GM18907 (cell line): ENCODE measurements at regions not wholly inside any gene's neighbourhood (a gene's known extent, or its start where the extent isn't known, plus 50 kb on each side); places are given as distances from the start of the nearest gene placed in this dataset.
"Not testable (repeated sequence)": the region's sequence is repeated elsewhere in the genome, so short reads cannot be mapped to it uniquely, and the experiment has no call there.

Experiments
- ATAC-seq: cut with Tn5 transposase; IDR thresholded peaks from one replicate; pipeline ENCODE4 v1.9.1; 2021; ENCODE audit warnings: mild to moderate bottlenecking, moderate library complexity; ENCODE audit not compliant: unreplicated experiment

- ATAC-seq, result no peak
Observed at GRCh38 chr6:78770765-78771164, 96.6 kb upstream of the IRAK1BP1 start.

- ATAC-seq, result no peak
Observed at GRCh38 chr6:78771586-78771985, 95.8 kb upstream of the IRAK1BP1 start.

GRCh38 chr6:78781001-78781400, 86.3 kb upstream of the IRAK1BP1 start:
- ATAC-seq, result no peak

GRCh38 chr6:78783366-78783765, 84.0 kb upstream of the IRAK1BP1 start:
- not testable (repeated sequence) for ATAC-seq

- ATAC-seq, result no peak
Observed at GRCh38 chr6:78797270-78797669, 70.1 kb upstream of the IRAK1BP1 start.

- no peak for ATAC-seq
Observed at GRCh38 chr6:78799682-78800081, 67.7 kb upstream of the IRAK1BP1 start.

GRCh38 chr6:78806792-78807191, 60.6 kb upstream of the IRAK1BP1 start:
- not testable (repeated sequence) for ATAC-seq

- not testable (repeated sequence) for ATAC-seq
Observed at GRCh38 chr6:78807655-78808355, 59.5 kb upstream of the IRAK1BP1 start.

- ATAC-seq, result no peak
Observed at GRCh38 chr6:78808356-78808891, 58.9 kb upstream of the IRAK1BP1 start.

GRCh38 chr6:78808933-78809332, 58.4 kb upstream of the IRAK1BP1 start:
- ATAC-seq, result no peak

GRCh38 chr6:78810146-78810545, 57.2 kb upstream of the IRAK1BP1 start:
- ATAC-seq, result peak; percentile 55

GRCh38 chr6:78810698-78811097, 56.7 kb upstream of the IRAK1BP1 start:
- no peak for ATAC-seq
